Gastroesophageal sphincter (tissue), 4 donors: ENCODE measurements at regions not wholly inside any gene's neighbourhood (a gene's known extent, or its start where the extent isn't known, plus 50 kb on each side); places are given as distances from the start of the nearest gene placed in this dataset.

ENCODE experiments used
- ATAC-seq: fragments of 150-250 bp; one replicate; pipeline ENCODE4 v1.9.1; 2016; ENCODE audit warnings: mild to moderate bottlenecking, moderate library complexity
- H3K27ac ChIP-seq, 4 donors: fragments of 200-600 bp; sonication (generic) in 3 of 4; 1 replicate in 3 of 4; 2 replicates in 1 of 4; pipeline ENCODE4 v1.5.1; 2016 to 2019
- H3K27me3 ChIP-seq: fragments of 200-600 bp; sonication (generic); one replicate; pipeline ENCODE4 v1.5.1; 2019
- H3K36me3 ChIP-seq, 2 donors: fragments of 200-600 bp; sonication (generic); one replicate each; pipeline ENCODE4 v1.5.1; 2019; ENCODE audit warnings: control low read depth in 1 of 2
- H3K4me1 ChIP-seq, 3 donors: fragments of 200-600 bp; sonication (generic); 1 replicate in 2 of 3; 2 replicates in 1 of 3; pipeline ENCODE4 v1.5.1; 2016 to 2019; ENCODE audit warnings: control low read depth in 2 of 3
- H3K4me3 ChIP-seq, 2 donors: fragments of 200-600 bp; sonication (generic); one replicate each; pipeline ENCODE4 v1.5.1; 2019; ENCODE audit warnings: mild to moderate bottlenecking in 1 of 2, moderate library complexity in 1 of 2
- H3K9me3 ChIP-seq, 3 donors: fragments of 200-600 bp; sonication (generic); one replicate each; pipeline ENCODE4 v1.5.1; 2017 to 2019; ENCODE audit warnings: control low read depth in 2 of 3
- CTCF ChIP-seq, 4 experiments: fragments of 200-600 bp in 2 of 4; fragments of 450-650 bp in 2 of 4; sonication (generic) in 1 of 4; IDR thresholded peaks; one replicate each; pipeline ENCODE4 v1.5.1; 2017 to 2019; ENCODE audit warnings: antibody characterized with exemption in 4 of 4, mild to moderate bottlenecking in 2 of 4, moderate library complexity in 2 of 4
- EP300 ChIP-seq: sonication (generic); formaldehyde crosslinking; IDR thresholded peaks from one replicate; pipeline ENCODE4 v1.6.1; 2017; ENCODE audit warnings: antibody characterized with exemption, mild to moderate bottlenecking
- POLR2A ChIP-seq, 2 donors: fragments of 450-650 bp; IDR thresholded peaks; one replicate each; pipeline ENCODE4 v1.6.1; 2017; ENCODE audit warnings: antibody characterized with exemption in 2 of 2, mild to moderate bottlenecking in 2 of 2, moderate library complexity in 1 of 2
- POLR2AphosphoS5 ChIP-seq: sonication (generic); formaldehyde crosslinking; IDR thresholded peaks from one replicate; pipeline ENCODE4 v1.6.1; 2017; ENCODE audit warnings: antibody characterized with exemption
- WGBS, 2 donors: methylation state at CpG; one replicate each; pipeline ENCODE4 v1.1.5; 2018; ENCODE audit warnings: low coverage in 1 of 2; 5-methylcytosine and 5-hydroxymethylcytosine counted together

- TF ChIP-seq POLR2AphosphoS5 (no peak), EP300 (no peak), CTCF (IDR thresholded peaks at IDR 0.05) (no peak), POLR2A (IDR thresholded peaks at IDR 0.05) (no peak)
- no peak for ATAC-seq
- peaks cover 0 to 17% (median 0%) of the 10 kb centered on the region in 3 donors for H3K4me1 ChIP-seq
- H3K27me3 ChIP-seq: no peaks in the 10 kb centered on the region
- no peaks in the 10 kb centered on the region for H3K9me3 ChIP-seq
- WGBS, 2 donors: 60 to 100% methylated on average over 2 of the region's 2 CpGs
- H3K36me3 ChIP-seq: peaks cover 0 to 41% of the 10 kb centered on the region in 2 donors
- H3K27ac ChIP-seq: peak overlapping the region in 1 of 4 donors; percentile 14
- no peak overlapping the region for H3K4me3 ChIP-seq
These were observed 113.0 kb upstream of the DMRT1 start for GRCh38 chr9:728535-728934.

- no peak overlapping the region for H3K27ac ChIP-seq
These were observed 110.0 kb upstream of the DMRT1 start for GRCh38 chr9:731474-731873.

GRCh38 chr9:734831-735511, 106.5 kb upstream of the DMRT1 start:
- Histone ChIP-seq H3K36me3 (peaks cover 0 to 65% of the 10 kb centered on the region in 2 donors), H3K4me3 (no peak overlapping the region)
- TF ChIP-seq CTCF (IDR thresholded peaks at IDR 0.05) (peak in 1 of 4 experiments; percentile 8), POLR2A (IDR thresholded peaks at IDR 0.05) (no peak), POLR2AphosphoS5 (peak; percentile 80), EP300 (peak; percentile 28)

More at GRCh38 chr9:731474-731873, 110.0 kb upstream of the DMRT1 start:
- no peaks in the 10 kb centered on the region for H3K27me3 ChIP-seq
- 92 to 99% methylated on average over 6 to 8 of the region's 8 CpGs for WGBS, 2 donors
- H3K4me1 ChIP-seq: peaks cover 9 to 32% (median 18%) of the 10 kb centered on the region in 3 donors
- H3K9me3 ChIP-seq: no peaks in the 10 kb centered on the region
- TF ChIP-seq EP300: no peak
- TF ChIP-seq POLR2AphosphoS5: no peak
- TF ChIP-seq CTCF (IDR thresholded peaks at IDR 0.05): no peak
- TF ChIP-seq POLR2A (IDR thresholded peaks at IDR 0.05): no peak
- no peak for ATAC-seq
- peaks cover 0 to 53% of the 10 kb centered on the region in 2 donors for H3K36me3 ChIP-seq
- H3K4me3 ChIP-seq: no peak overlapping the region

GRCh38 chr9:737400-738120, 103.9 kb upstream of the DMRT1 start:
- ATAC-seq: peak; percentile 16

More at GRCh38 chr9:734831-735511, 106.5 kb upstream of the DMRT1 start:
- Histone ChIP-seq H3K9me3 (no peaks in the 10 kb centered on the region), H3K27ac (peak overlapping the region; percentile 87 to 98 (median 89)), H3K27me3 (no peaks in the 10 kb centered on the region), H3K4me1 (peaks cover 25 to 62% (median 40%) of the 10 kb centered on the region in 3 donors)
- ATAC-seq: peak; percentile 76
- WGBS, 2 donors: 4 to 15% methylated on average over 8 to 9 of the region's 9 CpGs

GRCh38 chr9:738209-738915, 103.1 kb upstream of the DMRT1 start:
- no peaks in the 10 kb centered on the region for H3K27me3 ChIP-seq
- TF ChIP-seq POLR2AphosphoS5 (peak; percentile 91), CTCF (IDR thresholded peaks at IDR 0.05) (no peak)
- H3K36me3 ChIP-seq: peaks cover 0 to 66% of the 10 kb centered on the region in 2 donors
- H3K4me3 ChIP-seq: no peak overlapping the region
- 31 to 46% methylated on average over 3 to 12 of the region's 14 CpGs for WGBS, 2 donors
- peak; percentile 85 for ATAC-seq
- no peaks in the 10 kb centered on the region for H3K9me3 ChIP-seq
- peak overlapping the region; percentile 87 to 98 (median 89) for H3K27ac ChIP-seq
- H3K4me1 ChIP-seq: peaks cover 25 to 82% (median 40%) of the 10 kb centered on the region in 3 donors

More at GRCh38 chr9:737400-738120, 103.9 kb upstream of the DMRT1 start:
- Histone ChIP-seq H3K36me3 (peaks cover 0 to 65% of the 10 kb centered on the region in 2 donors), H3K27me3 (no peaks in the 10 kb centered on the region), H3K9me3 (no peaks in the 10 kb centered on the region), H3K4me1 (peaks cover 25 to 74% (median 40%) of the 10 kb centered on the region in 3 donors), H3K4me3 (no peak overlapping the region), H3K27ac (peak overlapping the region; percentile 87 to 98 (median 89))
- TF ChIP-seq POLR2A (IDR thresholded peaks at IDR 0.05) (no peak), POLR2AphosphoS5 (peak; percentile 65)
- 18 to 56% methylated on average over 6 to 7 of the region's 7 CpGs for WGBS, 2 donors
